GM18867 (cell line): ENCODE measurements at regions not wholly inside any gene's neighbourhood (a gene's known extent, or its start where the extent isn't known, plus 50 kb on each side); places are given as distances from the start of the nearest gene placed in this dataset.

Experiments used
- ATAC-seq: cut with Tn5 transposase; IDR thresholded peaks from one replicate; pipeline ENCODE4 v1.9.1; 2021; ENCODE audit warnings: mild to moderate bottlenecking, moderate library complexity; ENCODE audit not compliant: unreplicated experiment

GRCh38 chr1:60487565-60488345 lies 414.2 kb upstream of the C1orf87 start:
- ATAC-seq, result no peak

- ATAC-seq, result no peak
Measured at GRCh38 chr1:60483509-60483908, 409.9 kb upstream of the C1orf87 start.

DNA sequence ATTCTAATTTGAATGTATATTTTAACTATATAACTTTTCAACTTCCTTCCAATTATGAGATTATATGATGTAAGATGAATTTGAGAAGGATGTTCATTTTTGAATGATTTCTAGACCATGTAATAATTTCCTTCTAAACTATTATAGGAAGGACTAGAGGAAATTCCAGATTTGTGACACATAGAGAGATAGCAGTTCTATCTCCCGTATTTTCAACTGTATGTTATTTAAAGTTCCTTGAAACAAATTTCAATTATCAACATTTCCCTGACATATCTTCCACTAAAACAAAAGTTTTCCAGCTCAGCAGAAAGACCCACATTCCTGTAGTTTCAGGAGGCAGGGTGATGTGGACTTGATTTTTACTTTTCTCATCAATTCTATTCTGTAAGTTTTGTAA lies 396.7 kb upstream of the C1orf87 start:
- ATAC-seq, result no peak

DNA sequence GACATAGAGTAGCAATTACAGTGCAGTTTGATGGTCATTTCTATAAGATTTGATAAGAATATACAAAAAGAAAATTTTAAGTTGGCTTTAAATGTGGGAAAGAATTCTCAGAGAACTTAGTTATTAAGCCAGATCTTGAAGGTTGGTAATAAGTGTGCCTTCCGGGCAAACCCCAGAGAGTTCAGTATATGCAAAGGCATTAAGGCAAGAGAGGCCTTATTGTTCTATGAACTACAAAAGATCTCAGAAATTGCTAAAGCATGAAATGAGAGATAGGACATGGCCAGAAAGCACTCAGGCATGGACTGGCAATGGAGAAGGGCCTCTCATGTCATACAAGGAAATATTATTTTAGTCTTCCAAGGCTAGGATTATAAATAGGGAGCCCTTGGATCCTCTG lies 390.2 kb upstream of the C1orf87 start:
- no peak for ATAC-seq

DNA sequence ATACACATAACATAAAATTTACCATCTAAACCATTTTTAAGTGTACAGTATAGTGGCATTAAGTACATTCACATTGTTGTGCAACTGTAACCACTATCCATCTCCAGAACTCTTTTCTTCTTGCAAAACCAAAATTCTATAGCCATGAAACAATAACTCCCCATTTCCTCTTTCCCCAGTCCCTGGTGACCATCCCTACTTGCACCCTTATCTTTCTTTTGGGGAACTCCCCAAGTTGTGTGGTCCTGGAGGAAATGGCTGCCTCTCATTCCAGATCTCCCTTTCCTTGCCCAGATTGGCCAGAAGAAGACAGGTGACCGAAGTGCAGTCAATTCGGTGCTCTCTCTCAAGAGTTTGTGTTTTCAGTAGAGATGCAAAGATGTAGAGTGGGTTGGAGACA lies 389.6 kb upstream of the C1orf87 start:
- no peak for ATAC-seq

DNA sequence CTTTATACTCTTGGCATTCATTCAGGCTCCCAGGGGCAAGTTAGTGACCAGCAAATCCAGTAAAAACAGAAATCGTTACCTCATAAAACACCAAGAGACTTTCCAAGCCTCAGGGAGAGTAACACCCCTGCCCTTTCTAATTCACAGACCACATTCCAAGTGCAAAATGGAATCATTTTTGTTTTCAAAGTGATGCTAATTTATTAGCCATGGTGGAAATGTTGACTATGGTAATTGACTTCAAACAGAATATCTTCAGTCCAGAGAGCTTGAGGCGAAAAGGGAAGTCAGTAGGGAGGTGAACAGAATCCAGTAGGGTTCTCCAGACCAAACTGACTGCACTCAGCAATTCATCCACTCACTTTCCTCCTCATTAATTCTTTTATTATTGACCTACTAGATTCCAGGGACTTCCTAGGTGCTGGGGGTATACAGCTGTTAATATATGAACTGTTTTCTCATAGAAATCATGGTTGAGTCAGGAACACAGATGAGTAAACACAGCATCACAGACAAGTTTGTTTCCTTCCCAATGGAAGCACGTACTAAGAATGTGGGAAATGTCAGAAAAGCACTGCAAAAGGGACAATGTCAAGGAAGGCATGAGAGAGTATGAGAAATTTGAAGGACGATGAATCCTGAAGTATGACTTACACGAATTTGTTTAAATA lies 388.5 kb upstream of the C1orf87 start:
- ATAC-seq, result no peak

- no peak for ATAC-seq
Measured at GRCh38 chr1:60458111-60458510, 384.5 kb upstream of the C1orf87 start.

DNA sequence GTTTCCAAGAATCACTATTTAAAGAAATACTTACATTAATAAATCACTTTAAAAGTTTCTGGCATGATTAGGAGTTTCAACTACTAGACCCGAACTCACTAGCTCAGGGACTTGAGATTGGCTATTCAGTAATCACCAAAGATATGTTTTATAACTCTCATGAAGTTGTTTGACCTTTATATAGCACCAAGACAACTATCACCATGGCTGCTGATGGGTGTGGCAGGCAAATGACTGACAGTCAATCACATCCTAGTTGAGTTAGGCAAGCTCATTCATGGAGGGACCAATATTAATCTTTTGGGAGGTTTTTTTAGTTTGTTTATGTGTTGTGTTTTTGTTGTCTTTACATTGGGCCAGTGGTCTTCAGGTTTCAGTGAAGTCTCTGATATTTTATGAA lies 376.3 kb upstream of the C1orf87 start:
- ATAC-seq, result no peak

GRCh38 chr1:60448850-60449249 lies 375.3 kb upstream of the C1orf87 start:
- ATAC-seq, result no peak

DNA sequence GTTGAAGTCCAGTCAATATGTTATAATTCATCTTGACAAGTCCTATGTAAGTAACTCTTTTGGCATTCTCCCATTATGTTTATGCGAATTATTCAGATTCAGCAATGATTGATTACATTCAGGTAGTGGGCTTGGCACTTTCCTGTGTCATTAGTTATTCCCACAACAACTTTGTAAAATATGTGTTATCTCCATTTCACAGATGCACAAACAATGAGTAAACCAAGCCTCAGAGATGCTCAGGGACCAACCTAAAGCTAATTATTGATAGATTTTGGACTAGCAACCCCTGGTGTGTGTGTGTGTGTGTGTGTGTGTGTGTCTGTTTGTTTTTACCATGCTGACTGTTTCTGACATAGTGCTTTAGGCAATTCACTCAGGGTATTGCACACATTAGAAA lies 371.1 kb upstream of the C1orf87 start:
- ATAC-seq, result no peak

- no peak for ATAC-seq
Measured at GRCh38 chr1:60436186-60436585, 362.6 kb upstream of the C1orf87 start.

- ATAC-seq, result no peak
Measured at GRCh38 chr1:60431593-60431992, 358.0 kb upstream of the C1orf87 start.

DNA sequence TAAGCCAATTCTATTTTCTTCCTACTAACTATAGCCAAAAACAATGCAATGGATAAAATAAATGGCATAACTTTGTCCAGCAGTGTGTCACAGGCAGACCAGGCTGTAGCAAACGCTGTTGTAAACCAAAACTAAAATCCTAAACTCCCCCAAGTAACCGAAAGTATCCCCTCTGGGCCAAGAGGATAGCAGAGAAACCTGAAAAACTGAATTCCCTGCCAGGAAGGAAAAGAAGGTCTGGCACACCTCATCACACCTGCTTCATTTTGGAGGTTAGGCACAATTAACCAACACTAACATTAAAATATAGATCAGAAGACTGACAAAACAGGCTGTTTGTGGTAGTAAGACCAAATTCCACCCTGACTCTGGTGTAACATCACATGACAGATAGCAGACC lies 356.8 kb upstream of the C1orf87 start:
- no peak for ATAC-seq

DNA sequence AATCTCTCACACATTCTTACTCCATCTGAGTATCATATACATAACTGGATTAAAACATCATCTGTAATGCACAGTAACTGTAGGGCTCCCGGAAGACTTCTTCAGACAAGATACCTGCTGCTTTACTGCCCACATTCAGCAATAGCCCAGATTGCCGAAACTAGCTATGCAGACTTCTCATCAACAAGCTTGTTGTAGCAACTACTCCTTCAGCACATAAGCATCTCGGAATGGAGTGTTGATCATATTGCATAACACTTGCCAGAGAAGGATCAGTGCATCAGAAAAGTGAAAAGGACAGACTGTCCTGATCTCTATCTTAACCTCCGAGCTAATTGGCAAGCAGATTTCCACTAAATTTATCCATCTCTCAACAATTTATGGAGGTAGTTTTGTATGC lies 354.6 kb upstream of the C1orf87 start:
- no peak for ATAC-seq

- ATAC-seq, result no peak
Measured at GRCh38 chr1:60427701-60428100, 354.1 kb upstream of the C1orf87 start.

GRCh38 chr1:60427194-60427593 lies 353.6 kb upstream of the C1orf87 start:
- ATAC-seq, result no peak

- peak; percentile 71 for ATAC-seq
Measured at GRCh38 chr1:60425528-60425927, 352.0 kb upstream of the C1orf87 start.

DNA sequence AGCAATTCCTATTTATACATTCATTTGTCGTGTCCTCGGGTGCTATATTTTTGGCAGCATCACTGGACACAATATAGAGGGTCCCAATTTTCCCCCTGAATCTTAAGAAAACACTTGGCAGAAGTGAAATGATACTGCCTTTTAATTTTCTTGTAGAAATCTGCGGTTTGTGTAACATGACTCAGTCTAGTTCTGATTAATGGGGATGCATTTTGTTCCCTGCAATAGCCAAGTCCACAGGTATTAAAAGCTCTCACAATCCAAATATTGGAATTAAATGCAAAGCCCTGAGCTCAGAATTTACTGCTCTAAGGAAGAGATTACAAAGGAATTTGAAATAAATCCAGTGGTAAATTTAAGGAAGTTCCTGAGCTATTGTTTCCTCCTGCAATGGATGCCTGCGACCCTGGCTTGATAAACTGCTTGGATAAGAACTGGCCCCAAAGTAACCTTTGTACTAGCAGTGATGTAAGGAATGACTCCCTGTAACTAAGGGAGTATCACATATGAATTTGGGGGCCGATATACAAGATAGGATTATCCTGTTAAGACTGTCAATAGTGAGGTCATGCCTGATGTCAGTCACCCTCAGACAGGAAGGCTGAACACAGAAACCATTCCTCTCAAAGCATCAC lies 349.7 kb upstream of the C1orf87 start:
- no peak for ATAC-seq

DNA sequence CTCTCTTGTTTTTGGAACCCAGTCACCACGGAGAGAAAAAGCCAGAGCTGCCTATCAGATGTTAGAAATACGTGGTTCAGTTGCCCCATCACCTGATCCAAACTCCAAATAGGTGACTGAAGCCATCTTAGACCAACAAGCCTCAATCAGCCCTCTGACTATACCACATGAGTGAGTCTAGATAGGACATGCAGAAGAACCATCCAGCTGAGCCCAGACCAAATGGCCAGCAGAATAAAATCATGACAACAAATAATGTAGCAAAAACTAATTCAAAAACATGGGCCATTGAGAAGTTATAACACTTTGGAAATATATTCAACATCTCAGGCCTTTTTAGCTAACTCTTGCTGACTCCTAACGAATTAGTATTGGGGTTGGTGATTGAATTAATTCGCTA lies 348.4 kb upstream of the C1orf87 start:
- ATAC-seq, result no peak

- ATAC-seq, result no peak
Measured at GRCh38 chr1:60419023-60419422, 345.5 kb upstream of the C1orf87 start.

GRCh38 chr1:60415696-60416095 lies 342.1 kb upstream of the C1orf87 start:
- ATAC-seq, result no peak

DNA sequence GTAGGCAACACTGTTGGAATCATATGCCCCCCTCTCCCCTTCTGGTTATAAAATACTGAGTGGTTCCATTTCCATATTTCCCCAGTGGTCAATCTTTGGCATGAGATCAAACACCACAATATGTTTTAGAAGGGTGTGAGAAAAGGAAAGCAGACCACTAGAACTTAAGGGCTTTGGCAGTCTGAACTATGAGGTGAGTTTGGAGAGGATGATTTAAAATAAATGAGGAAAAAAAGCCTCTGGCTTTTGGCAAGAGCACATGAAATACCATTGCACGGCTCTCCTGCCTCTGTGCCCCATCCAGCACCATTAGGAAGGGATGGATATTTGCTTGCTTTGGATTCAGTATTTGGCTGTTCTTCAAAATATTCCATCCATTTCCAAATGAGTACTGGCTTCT lies 339.5 kb upstream of the C1orf87 start:
- ATAC-seq, result no peak
